GM18873 (cell line): ENCODE measurements at regions not wholly inside any gene's neighbourhood (a gene's known extent, or its start where the extent isn't known, plus 50 kb on each side); places are given as distances from the start of the nearest gene placed in this dataset.

Source experiments
- ATAC-seq: cut with Tn5 transposase; IDR thresholded peaks from one replicate; pipeline ENCODE4 v1.9.1; 2021; ENCODE audit warnings: mild to moderate bottlenecking, moderate library complexity, moderate number of reproducible peaks; ENCODE audit not compliant: unreplicated experiment, low FRiP score

DNA sequence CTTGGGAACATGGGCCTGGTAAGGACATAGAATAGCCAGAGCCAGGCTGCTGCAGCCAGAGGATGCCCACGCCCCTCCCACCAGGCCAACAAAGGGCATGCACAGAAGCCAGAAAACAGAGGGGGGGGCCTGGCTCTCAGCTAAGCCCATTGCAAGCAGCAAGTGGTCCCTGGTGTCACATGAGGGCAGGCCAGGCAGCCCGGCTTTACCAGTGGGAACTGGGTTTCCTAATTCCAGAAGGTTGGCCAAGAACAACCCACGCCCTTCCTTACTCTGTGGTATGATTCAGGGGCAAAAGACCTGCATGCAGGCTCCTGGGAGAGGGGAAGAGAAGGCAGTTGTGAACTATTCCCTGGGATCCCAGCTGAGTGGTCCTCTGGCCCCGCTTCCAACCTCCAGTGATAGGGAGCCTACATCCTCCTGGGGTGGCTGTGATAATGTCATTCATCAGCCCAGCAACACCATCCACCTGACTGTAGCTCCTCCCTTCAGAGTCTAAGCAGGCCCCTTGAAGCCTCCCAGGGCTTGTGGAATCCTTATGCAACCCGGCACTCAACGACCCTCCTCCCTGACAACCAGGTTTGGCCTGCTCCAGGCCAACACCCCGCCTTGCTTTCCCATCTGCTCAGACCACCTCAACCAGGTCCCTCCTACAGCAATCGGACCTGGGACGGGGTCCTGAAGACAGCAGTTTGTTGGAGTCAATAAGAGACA, 62.1 kb upstream of the LMO1 start:
- no peak for ATAC-seq

DNA sequence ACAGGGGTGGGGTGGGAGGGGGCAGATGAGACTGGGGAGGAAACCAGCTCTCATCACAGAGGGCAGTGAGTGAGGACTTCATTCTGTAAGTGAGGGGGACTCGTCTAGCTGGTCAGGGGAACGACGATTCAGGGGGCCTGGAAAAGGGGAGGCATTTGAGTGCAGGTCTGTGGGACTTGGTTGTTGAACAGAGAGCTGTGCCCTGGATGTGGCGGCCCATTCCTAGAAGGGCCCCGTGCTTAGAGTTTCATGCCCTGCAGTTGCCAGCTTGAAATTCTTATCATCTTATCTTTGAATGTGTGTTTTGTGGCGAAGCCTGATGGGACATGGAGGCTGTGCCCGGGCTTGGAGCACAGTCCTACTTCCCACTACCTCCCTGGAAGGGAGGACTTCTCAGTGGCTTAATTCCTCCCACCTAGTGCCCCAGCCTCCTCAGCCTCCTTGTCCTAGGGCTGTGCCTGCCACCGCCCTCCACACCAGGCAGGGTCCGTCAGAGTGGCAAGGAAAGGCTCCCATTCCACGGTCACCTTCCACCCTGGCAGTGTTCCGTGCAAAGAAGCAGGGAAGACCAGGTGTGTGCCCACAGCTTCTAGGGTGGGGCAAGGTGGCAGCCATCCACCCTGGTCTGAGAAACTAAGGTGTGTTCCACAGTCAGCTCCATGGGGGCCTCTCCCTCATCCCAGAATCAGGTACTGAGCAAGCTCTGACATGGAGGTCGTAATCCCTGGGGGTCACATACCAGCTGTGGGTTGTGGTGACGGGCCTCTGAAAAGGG, 59.7 kb upstream of the LMO1 start:
- ATAC-seq = no peak

DNA sequence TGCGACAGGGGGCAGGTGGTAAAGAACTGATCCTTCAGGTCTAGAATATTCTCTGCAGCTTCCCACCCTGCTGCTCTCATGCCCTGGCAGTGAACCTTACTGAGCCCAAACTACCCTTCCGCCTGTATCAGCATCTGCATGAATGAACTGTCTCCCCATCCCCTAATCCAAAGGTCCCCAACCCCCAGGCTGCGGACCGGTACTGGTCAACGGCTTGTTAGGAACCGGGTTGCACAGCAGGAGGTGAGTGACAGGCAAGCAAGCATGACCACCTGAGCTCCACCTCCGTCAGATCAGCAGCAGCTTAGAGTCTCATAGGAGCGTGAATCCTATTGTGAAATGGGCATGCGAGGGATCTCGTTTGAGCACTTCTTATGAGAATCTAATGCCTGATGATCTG, 58.2 kb upstream of the LMO1 start:
- no peak for ATAC-seq

DNA sequence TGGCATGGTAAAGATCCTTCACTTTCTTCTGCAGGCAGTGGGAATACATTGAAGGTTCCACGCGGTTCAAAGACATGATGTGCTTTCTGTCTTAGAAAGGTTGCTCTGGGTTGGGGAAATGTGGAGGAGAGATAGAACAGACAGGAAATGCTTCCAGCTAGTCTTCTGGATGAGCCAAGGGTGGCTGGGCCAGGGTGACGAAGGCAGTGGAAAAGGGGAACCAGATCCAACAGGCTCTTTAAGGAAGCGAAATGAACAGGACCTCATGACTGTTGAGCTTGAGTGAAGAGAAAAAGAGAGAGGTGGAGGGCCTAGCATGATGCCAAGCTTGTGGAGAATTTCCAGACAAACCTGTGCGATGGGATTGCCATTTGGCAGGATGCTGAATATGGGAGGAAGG, 56.4 kb upstream of the LMO1 start:
- no peak for ATAC-seq

DNA sequence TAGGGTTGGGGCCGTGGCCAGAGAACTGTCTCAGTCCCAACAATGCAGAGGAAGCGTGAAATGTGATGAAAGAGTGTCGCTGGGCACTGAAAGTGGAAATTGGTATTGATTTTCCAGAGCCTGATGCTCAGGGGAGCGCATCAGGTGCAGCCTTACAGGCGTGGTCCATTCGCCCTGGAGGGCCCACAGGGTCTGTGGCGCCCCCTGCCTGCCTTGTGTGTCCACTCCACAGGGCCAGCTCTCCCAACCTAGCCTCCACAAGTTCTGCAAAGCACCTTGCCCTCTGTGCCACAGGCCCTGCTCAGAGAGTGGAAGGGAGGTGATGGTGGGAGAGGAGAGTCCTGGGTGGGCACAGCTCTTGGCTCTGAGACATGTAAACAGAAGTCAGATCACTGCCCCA, 54.9 kb upstream of the LMO1 start:
- ATAC-seq = no peak

DNA sequence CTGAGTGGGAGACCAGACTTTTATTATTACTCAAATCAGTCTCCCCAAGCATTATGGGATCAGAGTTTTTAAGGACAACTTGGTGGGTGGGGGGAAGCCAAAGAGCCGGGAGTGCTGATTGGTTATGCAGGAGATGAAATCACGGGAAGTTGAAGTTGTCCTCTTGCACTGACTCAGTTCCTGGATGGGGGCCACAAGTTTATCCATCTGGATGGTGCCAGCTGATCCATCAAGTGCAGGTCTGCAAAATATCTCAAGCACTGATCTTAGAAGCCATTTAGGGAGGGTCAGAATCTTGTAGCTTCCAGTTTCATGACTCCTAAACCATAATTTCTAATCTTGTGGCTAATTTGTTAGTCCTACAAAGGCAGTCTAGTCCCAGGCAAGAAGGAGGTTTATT, 53.5 kb upstream of the LMO1 start:
- ATAC-seq = no peak

DNA sequence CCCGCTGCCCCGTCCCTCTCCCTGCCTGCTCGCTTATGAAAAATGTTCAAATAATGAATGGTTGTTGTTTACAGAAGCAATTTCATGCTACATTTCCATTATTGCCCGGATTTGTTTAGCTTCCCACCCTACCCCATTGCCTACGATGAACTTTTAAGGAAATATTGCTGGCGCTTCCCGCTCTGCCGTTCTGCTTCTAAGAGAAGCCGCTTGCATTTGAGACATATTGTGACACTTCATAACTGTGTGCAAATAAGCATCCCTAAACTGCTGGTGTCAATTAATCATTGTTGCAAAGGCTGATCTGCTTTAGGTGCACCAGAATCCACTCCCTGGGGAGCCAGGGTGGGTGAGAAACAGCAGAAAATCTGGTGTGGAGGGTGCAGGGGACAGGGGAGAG, 52.3 kb upstream of the LMO1 start:
- ATAC-seq = no peak

DNA sequence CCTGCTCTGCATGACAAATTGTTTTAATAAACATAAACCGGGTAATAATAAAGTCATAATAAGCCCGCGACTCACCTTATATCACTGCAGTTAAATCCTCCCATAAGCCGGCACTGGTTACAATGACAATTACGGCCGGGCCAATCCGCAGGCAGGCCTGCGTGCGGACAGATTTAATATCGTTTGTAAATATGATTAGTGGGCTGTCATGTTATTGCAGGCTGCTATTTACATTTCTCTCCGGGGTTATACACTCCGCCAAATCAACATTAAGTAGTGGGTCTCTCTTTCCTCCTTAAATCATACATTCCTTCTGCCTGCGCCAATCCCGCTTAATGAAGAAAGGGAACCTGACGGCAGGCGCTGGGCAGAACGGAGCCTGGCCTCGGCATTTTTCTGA, 51.8 kb upstream of the LMO1 start:
- no peak for ATAC-seq

DNA sequence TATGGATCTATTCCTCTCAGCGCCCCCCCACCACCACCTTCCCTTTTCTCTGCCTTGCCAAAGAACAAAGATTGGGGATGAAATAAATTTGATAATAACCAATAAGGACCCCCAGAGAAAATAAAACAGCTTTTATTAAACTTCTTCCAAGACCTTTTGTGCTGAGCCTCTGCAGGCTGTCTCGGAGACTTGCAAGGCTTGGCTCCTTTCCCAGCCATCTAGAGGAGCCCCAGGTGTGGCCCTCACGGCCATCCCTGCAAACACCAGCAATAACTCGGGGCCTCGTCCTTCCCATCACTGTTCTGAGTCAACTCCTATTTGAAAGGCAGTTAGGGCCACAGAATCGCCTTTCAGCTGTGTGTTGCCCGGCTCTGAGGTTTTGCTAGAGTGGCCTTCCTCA, 51.2 kb upstream of the LMO1 start:
- ATAC-seq = no peak

DNA sequence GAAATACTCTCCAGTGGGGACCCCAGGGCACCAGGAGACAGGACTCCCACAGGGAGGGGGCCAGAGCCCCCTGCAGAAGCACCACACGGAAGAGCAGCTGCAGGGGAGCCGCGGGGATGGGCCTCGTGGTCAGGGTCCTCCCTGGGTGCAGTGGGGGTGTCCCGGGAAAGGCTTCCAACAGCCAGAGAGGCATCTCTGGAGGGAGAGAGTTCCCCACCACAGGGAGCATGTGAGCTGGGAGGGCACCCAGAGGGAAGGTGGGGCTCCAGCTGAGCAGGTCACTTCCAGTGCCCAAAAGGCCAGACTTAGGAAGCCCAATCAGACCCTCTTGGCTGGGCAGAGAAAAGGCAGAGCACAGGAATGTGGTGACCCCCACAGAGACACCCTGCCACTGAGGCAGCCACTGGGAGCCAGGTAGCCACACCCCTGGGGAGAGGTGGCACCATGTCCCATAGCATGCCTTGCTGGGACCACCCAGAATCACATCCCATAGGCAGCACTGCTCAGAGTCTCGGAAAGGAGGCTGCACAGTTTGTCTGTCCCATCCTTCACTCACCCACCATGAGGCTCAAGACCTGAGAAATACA, 49.9 kb upstream of the LMO1 start:
- no peak for ATAC-seq
